ENCODE measurements at regions not wholly inside any gene's neighbourhood (a gene's known extent, or its start where the extent isn't known, plus 50 kb on each side); places are given as distances from the start of the nearest gene placed in this dataset.
"Not testable (repeated sequence)": the region's sequence is repeated elsewhere in the genome, so short reads cannot be mapped to it uniquely, and the experiment has no call there.

DNA sequence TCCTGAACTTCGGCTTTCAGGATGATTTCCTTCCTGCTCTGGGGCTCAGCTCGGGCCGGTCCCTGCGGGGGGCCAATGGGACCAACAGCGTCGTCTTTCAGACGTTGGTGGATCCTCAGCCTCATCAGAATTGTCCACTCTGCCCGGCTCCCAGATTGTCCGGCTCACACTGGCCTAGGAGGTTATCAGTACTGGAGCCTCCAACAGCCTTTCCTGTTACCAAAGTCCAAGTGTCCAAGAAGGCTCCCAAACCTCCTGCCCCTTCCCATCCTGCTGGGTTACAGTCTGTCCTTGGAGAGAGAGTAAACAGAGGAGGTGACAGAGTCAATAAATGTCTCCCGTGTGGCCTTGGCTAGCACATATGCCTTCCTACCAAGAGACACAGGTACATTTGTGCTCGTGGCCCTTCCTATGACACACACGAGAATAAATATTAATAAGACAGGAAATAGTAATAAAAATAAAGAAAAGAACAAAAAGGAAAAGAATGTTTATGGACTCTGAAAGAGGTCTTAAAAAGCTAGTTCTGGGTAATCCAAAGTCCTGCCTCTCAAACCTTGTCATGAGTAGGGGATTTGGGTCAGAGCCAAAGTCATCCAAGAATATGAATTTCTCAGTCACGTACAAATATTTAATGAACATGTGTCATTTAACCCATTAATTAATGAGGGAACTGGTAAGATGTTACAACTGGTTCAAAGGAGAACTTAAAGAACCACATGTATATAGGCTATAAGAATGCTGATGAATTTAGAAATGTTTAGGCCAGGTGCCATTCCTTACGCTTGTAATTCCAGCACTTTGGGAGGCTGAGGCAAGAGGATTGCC, 80.8 kb upstream of the SLC2A1 start:
- no peak for DNase-seq

DNA sequence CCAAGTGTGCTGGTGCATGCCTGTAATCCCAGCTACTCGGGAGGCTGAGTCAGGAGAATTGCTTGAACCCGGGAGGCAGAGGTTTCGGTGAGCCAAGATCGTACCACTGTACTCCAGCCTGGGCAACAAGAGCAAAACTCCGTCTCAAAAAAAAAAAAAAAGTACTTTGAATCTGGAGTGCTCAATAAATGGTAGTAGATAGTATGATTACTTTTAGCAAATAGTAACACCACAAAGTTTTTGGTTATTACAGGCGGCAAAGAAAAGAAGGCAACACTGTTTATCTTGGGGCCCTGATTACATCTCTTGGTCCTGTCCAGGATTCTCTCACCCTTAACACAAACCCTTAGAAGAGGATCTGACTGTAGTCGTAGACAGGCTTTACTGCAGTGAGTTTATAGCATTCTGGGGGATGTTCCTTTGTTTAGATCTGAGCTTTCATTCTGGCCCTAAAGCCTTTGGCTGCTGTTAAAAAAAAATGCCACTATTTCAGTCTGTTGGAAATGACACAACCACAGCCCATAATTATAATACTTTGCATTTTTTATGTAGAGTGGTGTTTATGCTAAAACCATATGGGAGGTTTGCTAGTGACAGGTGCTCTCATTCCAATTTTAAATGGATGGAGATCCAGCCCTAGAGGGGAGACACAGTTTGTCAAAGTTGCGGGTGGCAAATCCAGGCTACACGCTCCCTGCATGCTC, 79.7 kb upstream of the SLC2A1 start:
- DNase-seq = no peak

DNA sequence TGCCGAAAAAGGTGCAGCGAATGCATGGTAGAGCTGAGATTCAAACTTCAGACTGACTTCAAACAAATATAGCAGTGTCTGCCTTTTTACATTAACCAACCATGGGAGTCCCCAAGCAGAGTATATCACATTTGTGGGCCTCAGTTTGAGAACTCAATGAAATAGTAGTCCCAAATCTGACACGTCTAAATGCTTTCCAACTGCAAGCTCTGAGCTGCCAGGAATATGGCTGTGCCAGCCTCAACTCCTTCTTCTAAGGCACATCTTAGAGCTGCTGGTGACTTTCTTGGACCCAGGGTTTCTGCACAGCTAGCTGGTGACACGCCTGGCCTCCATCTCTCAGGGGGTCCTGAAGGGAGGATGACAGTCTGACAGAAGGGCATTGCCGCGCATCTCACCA, 78.8 kb upstream of the SLC2A1 start:
- no peak for DNase-seq

DNA sequence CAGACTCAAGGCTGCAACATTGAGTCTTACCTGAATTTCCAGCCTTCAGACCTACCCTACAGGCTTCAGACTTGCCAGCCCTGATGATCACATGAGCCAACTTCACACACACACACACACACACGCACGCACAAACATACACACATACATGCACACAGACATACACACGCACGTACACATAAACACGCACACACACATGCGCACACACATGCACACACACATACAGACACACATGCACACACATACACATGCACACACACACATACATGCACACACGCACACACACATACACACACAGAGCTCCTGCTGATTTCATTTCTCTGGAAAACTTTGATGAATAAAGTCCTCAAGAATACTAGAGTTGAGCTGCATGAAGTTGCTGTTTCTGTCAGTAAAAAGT, 78.3 kb upstream of the SLC2A1 start:
- no peak for DNase-seq

DNA sequence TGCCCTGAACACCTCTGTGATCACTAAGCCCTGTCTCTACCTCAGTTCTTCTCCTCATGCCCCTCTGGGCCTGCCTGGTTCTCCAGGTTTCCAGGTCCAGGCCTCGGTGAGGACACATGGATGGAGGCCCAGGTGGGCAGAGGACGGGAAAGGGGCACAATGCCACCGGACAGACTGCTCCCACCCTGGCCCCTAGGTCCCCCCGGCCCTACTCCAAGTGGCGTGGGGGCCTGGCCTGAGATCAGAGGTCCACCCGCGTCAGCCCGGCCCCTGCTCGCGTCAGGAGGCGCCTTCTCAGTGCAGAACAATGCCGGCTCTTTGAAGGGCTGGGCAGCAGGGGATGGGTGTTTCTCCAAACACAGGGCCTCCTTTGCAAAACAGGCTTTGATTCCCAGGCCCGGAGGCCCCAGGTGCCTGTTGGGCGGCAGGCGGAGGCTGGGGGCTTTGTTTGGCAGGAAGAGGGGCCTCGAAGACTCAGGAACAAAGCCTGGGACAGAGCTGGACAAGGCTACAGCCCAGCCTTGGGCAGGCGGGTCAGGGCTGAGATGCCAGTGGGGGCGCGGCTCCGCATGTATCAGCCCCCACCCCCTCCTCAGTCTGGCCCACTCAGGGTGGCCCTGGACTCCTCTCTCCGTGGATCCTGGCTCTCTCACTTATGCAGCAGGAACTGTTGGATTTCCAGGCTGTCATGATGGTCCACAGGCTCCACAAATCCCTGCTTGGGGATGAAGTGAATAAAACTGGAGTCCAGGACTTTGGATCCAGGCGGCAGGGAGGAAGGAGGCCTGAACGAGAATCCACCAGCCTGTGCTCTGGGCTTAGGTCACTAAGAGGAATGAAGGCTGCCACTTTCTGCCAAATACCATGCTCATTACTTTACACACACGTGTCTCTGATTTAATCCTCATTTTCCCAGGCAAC, 77.4 kb upstream of the SLC2A1 start:
- DNase-seq = no peak

DNA sequence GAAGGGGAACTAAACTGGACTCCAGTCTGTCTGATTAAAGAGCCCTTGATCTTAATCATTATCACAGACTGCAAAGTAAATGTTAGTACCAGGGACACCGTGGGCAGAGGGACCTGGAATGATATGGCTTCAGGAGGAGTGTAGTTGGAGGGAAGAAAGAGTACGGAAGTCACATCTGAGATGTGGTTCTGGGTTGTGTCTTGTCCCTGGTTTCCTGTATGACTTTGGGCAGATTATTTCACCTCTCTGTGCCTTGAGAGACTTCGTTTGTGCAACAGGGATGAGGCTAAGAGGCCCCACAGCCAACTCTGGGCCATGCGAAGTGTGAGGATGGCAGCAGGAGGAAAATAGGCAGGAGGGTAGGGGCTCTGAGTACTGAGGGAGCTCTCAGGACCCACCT, 76.1 kb upstream of the SLC2A1 start:
- DNase-seq = no peak

DNA sequence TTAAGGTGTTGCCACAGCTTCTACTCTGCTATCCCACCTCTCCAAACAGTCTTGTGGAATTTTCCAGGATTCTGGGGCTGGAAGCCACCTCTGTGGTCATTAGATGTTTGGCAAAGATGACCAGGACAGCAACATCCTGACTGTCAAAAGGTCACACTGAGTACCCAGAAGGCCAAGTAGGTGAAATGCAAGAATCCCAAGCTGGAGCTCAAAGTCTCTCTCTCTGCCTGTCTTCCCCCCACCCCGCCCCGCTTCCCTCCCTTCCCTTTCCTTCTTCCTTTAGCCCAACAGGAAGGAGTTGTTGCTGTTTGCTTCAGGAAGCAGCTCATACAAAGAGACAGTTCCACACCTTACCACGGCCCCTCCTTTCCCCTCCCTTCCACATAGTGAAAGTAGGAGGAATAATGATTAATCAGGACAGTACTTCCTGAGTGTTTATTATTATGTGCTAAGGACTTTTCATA, 75.6 kb upstream of the SLC2A1 start:
- no peak for DNase-seq

DNA sequence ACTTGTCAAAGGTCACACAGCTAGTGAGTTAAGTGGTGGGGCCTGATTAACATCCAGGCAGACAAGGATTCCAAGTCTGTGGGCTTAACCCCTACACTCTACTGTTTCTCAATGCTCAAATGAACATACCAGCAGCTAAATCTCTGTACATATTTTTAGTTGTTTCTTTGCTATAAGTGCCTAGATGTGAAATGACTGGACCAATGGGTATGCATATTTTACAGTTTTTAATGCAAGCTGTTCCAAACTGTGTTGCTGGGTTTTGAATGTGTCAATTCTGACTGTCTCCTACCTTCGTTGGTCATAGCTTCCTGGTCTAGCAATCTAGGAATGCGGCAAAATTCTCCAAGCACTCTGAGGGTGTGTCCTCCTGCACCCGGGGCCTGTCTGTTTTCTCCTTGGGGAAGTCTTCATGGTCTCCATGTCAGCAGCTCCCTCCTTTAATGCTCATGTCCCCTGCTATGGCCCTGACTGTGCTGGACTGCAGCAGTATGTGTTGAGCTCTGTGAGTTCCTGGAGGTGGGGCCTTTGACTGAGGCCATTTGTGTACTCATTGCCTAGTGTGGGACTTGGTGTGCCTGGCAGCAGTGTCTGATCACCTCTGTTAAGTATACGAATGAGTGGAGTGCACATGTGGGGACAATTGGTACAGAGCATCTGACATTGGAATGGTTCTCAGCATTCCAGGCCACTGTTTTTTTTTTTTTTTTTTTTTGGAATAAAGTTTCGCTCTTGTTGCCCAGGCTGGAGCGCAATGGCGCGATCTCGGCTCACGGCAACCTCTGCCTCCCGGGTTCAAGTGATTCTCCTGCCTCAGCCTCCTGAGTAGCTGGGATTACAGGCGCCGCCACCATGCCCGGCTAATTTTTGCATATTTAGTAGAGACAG, 72.9 kb upstream of the SLC2A1 start:
- DNase-seq = no peak

DNA sequence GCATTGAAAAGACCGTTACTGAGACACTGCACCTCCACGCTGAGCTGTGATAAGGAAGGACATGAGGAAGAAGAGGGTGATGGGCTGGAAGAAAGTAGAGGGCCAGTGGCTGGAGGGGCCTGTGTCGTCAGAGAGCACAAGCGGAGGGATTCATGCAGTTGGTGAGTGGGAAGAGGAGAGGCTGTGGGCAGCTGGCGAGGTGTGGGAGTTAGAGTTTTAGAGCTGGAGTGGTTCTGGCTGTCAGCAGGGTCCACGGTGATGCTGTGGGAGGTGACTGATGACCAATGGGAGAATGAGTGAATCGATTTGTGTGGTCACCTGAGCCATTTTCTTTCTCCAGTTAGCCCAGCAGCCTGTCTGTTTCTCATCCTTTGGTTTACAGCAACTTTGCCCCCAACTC, 66.2 kb upstream of the SLC2A1 start:
- no peak for DNase-seq

DNA sequence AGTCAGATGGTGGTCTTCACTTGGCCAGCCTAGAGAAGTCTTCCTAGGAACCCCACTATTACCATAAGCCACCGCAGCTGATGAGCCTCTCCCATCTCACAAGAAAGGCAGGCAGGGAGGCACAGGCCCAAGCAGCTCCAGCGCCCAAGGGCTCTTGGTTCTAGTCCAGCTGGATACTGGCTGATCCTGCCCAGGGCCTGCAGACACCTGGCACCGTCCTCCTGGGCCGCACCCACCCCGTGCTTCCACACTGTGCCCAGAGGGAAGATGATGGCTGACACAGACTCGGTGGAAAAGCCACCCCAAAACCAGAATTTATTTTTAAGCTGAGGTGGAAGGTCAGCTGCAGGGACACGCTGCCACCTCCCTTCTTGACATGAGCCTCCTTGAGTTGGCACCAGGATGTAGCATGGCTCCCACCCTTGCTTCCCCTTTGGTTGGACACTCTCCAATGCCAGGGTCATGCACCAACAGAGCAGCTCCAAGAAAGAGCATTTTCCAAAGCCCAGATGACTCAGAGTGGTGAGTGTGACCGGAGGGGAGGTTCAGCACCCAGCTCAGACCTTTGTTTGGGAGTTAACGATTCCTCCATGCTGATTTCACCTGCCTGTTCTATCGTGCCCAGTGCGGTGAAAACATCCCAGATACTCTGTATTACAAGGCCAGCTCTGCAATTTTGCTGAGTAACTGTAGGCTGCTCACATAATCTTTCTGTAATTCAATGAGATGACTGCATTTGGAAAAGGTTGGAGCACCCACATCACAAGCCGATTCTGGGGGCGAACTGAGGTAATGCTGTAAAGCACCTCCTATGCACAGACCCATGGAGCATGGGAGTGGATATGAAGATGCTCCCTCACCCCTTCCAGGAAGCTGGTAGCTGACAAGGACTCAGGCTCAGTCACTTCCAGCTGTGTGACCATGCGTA, 63.1 kb upstream of the SLC2A1 start:
- DNase-seq = no peak

DNA sequence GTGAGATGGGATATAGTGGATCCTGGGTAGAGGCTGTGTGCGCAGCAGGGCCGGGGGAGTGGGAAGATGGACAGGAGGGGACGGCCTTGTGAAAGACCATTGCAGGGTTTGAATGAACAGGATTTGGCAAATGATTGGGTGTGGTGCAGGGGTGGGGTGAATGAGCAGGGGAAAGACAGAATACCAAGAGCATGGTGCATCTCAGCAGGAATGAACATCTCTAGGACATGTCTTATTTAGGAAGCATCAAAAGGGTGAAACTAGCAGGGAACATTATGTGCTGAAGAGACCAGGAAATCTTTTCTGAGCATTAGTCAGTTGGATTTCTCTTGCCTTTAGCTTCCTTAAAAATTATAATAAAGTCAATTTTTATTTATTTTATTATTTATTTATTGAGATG, 60.6 kb upstream of the SLC2A1 start:
- no peak for DNase-seq

DNA sequence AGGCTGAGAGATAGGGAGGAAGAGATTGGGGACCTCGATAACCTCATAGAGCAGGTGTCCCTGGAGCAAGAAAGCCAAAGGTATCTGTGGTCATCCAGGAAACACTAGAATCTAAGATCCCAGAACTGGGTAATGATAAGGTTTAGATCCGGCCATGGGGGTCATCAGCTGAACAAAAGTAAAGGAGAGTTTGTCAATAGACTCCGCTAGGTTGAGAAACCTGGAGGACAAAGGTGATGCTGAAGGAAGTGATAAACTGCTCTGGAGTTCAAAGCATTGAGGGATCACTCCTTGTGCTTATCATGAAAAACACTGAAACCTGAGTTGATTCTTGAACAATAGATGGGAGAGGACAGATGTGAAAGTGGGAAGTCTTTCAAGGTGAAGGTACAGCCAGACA, 59.5 kb upstream of the SLC2A1 start:
- no peak for DNase-seq

DNA sequence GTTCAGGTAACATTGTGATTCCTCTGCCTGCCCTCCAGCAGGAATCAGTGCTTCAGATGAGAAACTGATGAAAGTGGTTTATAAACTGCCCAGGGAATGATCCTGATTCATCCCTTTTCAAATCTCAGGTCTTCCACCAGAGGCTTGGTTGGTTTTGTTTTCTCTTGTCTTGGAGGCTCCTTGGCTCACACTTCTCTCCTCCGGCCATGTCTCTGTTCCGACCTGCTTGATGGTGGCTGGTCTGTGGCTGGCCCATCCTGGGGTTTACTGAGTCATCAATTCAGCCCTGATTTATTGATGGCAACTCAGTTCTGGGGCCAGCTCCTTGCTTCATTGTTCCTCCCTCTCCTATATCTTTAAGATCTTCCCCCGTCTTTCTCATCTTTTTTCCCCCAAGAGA, 56.6 kb upstream of the SLC2A1 start:
- no peak for DNase-seq

DNA sequence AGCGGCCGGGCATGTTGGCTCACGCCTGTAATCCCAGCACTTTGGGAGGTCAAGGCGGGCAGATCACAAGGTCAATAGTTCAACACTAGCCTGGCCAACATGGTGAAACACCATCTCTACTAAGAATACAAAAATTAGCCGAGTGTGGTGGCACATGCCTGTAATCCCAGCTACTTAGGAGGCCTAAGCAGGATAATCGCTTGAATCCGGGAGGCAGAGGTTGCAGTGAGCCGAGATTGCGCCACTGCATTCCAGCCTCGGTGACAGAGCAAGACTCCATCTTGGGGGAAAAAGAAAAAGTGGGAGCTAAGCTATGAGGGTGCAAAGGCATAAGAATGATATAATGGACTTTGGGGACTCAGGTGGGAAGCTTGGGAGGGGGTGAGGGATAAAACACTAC, 55.9 kb upstream of the SLC2A1 start:
- DNase-seq = not testable (repeated sequence)

DNA sequence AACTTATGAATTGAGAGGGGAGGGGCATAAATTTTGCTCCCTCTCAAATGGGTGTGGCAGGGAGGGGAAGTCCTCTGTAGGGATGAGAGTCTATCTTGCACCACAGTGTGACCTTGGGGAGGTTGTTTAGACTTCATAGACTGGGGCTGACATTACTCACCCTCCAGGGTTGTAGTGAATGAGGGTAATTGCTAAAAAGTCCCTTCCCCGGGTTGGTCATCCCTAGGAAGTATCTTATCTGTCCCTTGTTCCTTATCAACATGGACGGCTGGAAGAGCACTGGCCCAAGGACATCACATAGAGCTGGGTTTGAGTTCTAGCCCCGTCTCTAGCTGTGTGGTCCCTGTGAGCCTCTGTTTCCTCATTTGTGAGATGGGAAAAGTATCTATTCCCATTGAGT, 52.4 kb upstream of the SLC2A1 start:
- DNase-seq = no peak

DNA sequence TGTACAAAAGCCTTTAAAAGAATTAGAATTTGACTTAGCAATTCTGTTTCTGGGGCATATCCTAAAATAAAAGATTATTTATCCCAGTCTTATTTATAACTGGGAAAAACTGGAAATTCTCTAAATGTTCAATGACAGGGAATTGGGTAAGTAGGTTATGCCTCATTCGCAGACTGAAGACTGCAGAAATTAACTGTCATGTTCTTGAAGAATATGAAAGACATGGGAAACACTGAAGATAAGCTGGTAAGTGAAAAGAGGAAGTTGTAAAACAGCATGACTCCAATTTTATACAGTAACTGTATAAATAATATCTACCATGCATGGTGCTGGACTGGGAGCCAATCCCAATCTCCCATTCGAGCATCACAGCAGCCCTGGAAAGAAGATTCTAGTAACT, 50.6 kb upstream of the SLC2A1 start:
- no peak for DNase-seq

DNA sequence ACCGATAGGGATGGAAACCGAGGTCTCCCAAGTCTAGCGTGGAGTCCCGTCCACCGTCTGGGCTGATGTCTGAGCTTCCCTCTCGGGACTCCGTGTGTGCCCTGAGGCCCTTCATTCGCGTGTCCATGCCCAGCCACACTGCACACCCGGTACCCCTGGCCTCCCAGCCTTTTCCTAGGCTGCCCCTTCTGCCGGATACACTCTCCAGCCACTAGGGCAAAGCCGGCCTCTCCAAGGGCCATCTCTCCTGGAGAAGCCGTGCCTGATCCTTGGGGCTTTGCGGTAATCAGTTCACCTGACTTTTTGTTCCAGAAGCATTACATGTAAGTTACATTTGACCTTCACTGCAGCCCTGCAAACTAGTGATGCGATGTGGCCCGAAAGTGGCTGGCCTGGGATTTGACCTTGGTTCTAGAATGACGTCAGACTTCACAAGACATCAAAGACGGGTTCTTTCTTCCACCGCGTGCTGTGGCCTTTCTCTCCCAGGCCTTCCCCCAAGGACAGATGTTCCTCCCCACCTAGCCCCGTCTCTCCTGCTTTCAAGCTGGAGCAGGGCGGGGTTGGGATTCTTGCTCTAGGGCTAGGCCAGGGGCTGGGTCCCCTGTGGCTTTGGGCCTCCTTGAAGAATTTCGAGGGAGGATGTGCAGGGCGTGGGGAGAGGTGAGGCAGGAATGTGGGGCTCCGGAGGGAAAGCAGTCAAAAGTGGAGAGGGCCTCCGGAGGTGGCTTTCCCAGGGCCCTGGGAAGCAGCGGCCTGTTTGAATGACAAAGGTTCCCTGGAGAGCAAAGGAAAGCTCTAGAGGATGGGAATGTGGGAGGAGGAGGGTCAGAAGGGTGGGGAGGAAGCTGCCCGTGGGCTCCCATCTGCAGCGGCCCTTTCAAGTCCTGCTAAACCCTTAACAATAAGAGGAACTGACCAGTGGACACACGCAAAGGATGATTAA, 49.7 kb upstream of the SLC2A1 start:
- no peak for DNase-seq
